SKM-1 (cell line): ENCODE measurements at regions not wholly inside any gene's neighbourhood (a gene's known extent, or its start where the extent isn't known, plus 50 kb on each side); places are given as distances from the start of the nearest gene placed in this dataset.
"Not testable (repeated sequence)": the region's sequence is repeated elsewhere in the genome, so short reads cannot be mapped to it uniquely, and the experiment has no call there.

Source experiments
- DNase-seq: peaks from one replicate; lab custom pipeline; 2025; ENCODE audit not compliant: unreplicated experiment; lab: John Stamatoyannopoulos, UW

DNA sequence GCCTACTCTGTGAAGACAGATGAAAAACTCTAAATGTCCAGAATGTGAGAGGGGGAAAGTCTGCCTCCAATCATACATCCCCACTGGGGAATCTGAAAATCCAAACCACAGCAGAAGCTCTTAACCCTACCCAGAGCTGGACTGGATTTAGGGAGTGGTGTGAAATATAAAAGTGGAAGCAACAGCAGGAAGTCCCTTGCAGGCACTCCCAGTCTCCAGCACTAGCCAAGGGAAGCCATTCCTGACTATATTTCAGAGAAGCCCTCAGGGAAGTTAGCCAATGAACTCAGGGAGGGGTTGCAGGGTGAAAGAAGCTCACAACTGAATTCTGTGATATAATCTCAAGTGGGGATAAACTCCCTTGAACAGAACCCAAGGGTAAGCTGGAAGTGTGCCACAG lies 51.5 kb downstream of the CRPPA start:
- no peak for DNase-seq

DNA sequence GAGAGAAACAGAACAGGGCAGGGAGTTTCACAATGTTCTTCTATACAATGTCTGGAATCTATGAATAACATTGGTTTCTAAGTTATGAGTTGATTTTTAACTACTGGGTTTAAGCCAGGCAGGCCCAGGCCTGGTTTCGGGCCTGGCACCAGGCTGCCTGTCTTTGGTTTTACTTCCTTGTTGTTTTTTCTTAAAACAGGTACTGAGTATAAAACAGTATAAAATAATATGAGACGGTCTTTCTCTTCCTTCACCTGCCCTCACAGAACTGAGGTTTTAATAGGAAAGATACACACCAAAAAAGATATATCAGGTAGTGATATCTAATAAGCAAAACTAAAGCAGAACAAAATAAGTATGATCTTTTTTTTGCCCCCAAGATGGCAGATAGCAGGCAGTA lies 52.0 kb downstream of the CRPPA start:
- DNase-seq = not testable (repeated sequence)

DNA sequence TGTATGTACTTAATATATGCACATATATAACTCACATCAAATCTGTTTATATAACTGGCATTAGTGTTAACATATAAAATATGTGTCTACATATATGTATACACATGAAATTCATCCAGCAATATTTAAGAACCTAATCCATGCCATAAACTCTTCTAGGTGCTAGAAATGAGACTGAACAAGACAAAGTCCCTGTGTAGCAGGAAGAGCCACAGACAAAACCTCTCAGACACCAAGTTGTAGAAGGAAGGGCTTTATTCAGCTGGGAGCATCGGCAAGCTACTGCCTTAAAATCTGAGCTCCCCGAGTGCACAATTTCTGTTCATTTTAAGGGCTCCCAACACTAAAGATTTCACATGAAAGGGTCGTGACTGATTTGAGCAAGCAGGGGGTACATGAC lies 52.5 kb downstream of the CRPPA start:
- no peak for DNase-seq

DNA sequence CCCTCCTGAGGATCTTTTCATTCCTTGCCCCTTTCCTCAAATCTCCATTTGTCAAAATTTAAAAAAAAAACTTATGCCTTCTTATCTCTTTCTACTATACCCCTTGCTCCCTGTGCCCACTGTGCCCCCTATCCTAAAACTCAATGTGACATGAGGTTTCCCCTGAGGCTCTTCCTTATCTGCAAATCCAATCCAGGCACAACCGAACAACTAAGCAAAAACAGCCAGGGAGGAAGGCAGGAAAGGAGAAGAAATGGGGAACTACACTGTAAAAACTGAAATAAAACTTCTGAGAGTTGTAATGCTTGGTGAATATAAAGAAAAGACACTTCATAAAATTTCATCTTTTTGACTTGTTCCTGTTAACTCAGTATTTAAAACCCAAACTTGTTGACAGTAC lies 54.2 kb downstream of the CRPPA start:
- DNase-seq = no peak

DNA sequence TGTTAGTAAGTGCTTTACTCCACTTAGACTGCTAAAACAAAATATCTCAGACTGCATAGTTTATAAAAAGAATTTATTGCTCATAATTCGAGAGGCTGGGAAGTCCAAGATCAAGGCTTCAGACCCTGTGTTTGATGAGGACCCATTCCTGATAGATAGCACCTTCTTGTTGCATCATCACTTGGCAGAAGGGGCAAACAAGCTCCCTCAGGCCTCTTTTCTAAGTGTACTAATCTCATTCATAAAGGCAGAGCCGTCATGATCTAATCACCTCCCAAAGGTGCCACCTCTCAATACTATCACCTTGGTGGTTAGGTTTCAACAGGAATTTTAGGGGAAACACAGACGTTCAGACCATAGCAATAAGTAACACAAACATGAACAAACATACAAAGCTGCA lies 55.4 kb downstream of the CRPPA start:
- no peak for DNase-seq

DNA sequence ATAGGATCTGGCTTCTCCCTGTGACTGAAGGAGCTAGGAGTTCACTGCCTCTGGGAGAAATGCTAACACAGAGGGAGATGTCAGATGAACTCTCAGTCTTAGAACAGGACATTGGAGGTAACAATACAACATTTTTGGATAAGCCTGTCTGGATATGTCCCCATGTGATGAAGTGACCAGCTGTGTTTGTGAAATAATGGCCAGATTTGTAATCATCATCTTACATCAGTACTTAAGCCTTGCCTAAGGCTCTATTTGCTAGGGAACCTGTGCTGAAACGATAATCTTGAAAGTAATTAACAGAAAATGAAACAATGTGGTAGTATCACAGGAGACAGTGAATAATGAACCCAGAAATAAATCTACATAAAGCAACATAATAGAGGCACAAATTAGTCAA lies 56.2 kb downstream of the CRPPA start:
- no peak for DNase-seq

DNA sequence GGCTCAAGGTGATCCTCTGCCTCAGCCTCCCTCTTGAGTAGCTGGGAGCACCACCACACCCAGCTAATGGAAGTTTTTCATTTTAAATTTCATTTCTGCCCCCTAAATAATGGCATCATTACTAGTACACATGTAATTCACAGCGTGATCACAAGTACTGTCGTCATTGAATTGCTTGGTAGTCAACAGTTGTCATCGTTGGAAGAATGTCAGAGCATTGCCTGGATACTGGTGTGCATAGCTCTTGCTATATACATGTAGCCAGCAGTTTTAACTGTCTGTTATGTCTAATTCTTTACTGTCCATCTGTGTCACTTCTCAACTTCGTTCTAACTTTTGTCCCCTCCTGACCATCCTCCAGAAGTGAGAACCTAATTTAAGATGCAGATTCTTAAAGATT lies 62.1 kb downstream of the CRPPA start:
- DNase-seq = no peak

DNA sequence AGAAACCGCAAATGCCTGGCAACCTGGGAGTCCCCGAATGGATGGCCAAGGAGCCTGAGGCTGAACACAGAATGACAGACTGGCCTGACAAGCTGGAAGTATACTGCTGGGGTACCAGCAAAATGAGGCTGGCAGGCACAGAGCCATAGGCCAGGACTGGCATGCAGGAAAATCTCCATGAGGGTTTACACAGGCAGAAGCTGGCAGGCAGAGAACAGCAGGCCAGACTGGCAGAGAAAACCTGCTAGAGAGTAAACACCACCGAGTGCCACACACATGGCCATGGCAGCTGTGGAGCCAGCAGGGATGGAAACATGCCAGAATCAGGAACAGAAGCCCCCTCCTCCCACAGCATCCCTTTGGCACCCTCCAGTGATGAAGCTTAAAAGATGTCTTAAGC lies 63.4 kb downstream of the CRPPA start:
- no peak for DNase-seq

DNA sequence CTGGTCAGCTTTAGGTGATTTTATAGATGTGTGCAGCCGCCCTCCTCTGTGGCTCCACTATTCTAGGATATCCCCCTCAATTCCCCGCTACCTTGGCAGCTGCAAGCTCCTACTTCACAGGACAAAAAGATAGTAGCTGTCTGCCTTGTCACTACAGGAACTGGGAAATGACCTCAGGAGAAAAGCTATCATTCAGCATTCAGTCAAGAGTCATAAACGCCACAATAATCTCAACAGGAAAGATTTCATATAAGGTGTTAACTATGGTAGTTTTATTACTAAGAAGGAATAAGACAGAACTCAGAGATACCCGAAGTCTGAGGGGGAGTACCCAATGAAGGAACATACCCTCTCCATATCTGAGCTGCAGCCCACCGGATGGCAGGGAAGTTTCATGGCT lies 63.9 kb downstream of the CRPPA start:
- no peak for DNase-seq

DNA sequence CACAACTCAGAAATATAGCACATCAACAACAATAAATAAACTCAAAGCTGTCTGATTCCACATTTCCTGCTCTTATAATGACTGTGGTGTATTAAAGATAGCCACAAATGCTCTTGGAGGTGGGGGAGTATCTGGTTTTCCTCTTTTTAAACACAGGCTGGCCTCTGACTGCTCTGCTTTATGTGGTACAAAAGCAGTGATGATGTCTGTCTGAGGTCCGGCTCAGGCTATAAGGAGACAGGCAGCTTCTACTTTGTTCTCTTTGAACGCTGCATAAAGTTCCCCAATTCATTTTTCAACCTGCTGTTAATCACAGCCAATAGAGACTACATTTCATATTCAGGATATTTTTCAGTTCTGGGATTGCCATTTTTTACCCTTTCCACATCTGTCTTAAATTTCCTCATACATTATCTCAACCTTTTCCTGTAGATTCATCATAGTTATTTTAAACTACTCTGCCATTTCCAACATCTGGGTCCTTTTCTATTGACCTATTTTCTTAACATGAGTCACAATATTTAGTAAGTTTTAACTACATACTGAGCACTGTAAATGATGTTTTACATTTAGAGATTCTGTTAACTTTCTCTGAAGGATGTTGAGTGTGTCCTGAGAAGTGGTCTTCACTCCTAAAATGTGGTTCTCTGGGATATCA lies 64.9 kb downstream of the CRPPA start:
- no peak for DNase-seq

DNA sequence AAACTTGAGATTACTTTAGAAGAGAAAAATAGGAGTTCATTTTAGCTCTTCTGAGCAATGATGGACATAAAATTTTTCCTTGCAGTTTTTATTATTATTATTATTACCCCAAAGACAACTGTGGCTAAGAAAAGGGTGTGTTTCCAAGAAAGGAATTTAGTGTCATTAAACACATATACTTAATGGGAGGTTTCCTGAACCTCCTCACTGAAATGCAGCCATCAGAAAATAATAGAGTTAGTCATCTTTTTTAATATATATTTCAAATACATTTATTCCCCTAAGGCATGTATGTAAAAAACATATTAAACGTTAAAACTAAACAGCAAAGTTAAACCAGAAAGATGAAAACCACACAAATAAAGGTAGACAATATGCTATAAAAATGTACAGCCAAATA lies 66.8 kb downstream of the CRPPA start:
- no peak for DNase-seq

DNA sequence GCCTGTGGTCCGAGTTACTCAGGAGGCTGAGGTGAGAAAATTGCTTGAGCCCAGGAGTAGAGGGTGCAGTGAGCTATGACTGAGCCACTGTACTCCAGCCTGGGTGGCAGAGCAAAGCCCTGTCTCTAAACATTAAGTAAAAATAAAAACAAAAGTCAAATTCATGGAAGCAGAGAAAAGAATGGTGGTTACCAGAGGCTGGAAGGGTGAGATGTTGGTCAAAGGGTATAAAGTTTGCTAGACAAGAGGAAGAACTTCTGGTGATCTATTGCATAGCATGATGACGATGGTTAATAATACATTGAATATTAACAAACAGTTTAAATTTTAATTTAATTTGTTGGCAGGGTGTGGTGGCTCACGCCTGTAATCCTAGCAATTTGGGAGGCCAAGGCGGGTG lies 68.1 kb downstream of the CRPPA start:
- no peak for DNase-seq

DNA sequence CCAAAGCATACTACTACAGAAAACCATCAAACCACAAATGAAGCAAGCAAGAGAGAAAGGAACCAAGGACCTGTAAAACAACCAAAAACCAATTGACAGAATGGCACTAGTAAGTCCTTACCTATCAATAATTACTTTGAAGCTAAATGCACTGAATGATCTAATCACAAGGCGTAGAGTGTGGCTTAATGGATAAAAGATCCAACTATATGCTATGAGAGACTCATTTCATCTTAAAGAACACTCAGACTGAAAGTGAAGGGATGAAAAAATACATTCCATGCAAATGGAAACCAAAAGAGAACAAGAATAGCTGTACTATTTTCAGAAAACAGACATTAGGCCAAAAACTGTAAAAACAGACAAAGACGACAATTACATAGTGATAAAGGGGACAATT lies 70.7 kb downstream of the CRPPA start:
- no peak for DNase-seq

DNA sequence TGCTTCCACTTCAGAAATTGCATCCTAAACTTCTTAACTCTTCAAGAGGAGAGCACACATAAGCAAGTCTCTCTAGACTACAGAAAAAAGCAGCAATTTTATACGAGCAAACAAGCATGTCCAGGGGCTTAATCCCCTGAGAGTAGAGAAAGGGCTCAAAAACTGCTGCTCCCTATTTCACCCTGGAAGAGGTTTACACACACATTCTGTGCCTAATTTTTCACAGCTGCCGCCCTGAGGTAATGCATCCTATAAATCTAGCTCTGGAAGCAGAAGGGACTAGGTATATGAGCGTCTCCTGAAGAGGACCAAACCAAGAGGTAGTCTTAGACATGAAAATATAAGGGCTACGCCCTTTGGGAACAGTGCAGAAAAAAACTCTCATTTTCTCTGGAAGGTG lies 73.1 kb downstream of the CRPPA start:
- no peak for DNase-seq

DNA sequence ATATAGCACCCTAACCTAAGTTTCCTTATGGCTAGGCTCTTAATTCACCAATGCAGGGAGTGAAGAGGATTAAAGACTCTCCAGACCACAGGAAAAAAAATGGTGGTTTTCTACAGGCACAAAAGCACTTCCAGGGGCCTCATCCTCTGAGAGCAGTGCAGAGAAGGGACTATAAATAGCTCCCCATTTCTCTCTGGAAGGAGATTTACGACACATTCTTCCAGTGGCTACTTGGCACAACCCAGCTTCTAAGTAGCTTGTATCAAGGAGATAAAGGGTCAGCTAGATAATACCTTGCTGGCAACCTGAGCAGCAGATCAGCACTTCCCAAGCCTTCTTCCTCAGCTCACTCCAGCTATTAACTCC lies 73.5 kb downstream of the CRPPA start:
- DNase-seq = no peak

DNA sequence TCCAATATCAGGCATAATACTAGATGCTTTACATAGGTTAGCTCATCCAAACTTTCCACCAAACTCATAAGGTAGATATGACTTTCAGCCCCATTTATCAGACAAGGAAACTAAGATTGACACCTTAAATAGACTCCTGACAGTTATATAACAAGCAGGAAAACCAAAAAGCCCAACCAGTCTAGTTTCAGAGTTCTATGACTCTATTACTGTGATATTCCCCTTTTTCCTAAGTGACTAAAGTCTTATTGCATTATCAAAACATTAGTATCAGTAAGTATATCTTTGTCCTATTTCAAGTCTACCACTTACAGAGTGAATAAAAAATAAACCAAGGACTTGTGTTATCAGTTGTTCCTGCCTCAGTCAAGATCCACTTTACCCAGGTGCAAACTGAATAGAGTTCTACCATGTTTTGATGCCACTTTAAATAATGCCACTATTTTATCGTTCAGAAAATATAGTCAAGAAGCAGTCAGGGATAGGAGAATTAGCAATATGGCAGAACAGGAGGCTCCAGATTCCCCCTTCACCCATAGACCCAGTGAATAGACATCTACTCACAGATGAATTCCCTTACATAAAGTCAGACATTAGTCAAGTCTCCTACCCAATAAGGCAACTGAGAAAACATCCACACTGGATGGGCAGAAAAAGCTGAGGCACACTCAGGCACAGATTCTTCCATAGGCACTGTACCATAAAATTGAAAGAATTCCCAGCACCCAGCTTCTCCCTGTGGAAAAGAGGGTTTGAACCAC lies 74.1 kb downstream of the CRPPA start:
- DNase-seq = no peak

DNA sequence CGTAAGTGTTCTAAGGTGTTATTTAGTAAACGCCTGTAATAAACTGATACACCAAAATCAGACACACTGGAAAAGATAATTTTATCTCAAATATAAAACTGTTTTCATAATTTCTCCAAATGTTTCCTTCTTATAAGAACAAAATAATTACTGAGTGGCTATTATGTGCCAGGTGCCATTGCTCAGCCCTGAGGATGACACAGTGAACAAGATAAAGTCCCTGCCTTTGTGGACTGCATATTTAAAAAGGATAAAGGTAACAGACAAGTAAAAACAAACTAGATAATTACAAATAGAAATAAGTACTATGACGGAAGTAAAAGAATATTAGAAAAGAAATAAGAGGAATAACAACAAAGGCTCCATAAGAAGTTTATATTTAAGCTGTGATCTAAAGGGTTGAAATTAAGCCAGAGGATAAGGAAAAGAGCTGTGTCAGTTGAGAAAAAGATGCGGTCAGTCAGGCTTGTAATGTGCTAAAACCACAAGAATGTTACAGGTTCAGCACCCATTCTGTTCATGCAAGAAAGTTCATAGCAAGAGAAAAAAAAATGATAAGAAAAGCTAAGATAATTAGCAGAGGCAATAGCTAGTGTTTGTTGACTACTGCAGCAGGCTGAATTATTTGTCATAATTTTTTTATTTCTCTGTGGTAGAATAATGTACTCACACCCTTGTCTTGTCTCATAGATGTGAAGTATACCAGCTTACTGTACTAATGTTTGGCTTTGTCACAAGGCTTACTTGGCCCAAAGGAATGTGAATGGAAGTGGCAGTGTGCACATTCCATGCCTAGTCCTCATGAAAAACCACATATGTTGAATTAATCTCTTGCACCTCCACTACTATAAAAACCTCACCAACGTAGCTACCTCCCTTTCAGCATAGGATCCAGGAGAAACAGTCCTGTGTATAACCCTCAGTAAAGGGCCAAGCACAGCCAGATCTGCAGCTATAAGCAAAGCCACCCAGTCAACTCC lies 75.1 kb downstream of the CRPPA start:
- DNase-seq = no peak

DNA sequence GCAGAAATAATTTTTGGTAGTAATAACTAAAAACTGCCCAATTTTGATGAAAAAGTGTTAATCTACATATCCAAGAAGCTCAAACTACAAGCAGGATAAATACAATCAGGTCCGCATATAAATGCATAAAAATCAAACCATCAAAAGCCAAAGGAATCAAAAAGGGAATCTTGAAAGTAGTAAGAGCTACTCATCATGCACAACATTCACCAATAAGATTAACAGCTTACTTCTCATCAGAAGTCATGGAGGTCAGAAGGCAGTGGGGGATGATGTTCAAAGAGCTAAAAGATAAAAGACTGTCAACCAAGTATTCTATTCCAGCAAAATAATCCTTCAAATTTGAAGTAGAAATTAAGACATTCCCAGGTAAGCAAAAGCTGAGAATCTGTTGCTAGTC lies 76.4 kb downstream of the CRPPA start:
- no peak for DNase-seq

DNA sequence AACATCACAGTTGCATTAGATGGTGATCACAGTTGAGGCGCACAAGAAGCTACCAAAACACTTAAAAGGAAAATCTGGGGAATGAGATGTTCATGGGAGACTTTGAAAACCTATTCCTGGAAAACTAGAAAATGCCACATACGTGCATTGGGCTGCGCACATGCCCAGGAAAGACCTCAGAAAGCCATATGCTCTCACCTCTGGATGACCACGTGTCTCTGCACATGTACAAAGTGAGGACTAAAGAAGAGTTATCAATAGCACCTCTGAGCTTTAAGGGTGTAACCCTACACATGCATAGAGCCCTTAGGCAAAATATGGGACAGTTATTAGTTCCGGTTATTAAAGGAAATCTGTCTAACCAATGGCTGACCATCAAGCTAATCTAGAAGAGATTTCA lies 77.7 kb downstream of the CRPPA start:
- DNase-seq = no peak

DNA sequence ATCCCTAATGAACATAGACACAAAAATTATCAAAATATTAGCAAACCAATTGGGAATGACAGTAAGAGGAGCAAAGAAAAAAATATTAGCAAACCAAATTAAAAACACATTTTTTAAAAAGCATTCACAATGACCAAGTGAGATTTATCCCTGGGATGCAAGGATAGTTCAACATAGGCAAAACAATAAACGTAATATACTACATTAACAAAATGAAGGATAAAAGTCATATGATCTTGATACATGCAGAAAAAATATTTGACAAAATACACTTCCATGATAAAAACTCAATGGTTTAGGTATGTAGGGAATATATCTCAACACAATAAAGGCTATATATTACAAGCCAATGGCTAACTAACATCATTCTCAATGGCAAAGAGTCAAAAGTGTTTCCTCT lies 83.3 kb downstream of the CRPPA start:
- no peak for DNase-seq

DNA sequence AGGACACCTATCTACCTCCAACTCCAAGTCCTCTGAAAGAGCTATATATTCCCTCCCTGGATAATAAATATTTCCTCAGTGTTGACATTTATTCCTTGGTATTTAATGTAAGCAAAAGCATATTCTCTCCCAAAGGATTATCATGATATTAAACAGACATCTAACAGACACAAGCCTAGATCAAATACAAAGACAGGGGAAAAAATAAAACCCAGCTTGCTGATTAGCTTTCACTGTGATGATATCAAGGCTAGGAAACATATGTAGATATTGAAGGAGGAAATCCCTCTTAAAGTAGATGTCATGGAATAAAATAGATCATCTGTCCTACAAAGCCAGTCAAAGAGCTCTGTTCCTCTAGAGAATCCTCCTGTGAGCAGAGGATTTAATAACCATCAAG lies 95.2 kb downstream of the CRPPA start:
- DNase-seq = no peak

DNA sequence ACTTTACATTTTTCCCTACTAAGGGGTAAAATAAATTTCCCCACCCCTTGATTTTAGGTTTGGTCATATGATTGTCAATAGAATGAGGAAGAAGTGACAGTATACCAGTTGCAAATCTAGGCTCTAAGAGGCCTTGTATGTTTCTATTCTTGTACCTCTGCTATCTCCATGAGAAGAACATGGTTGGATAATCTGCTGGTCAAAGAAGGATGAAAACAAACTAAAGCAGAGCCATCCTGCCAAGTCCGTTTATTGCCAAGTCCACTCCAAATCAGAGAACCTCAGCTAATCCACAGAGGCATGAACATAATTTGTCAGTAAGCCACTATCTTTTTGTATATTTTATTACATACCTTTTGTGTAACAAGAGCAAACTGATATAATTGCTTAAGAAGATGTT lies 98.0 kb downstream of the CRPPA start:
- no peak for DNase-seq
